H1 (cell line): ENCODE measurements at regions not wholly inside any gene's neighbourhood (a gene's known extent, or its start where the extent isn't known, plus 50 kb on each side); places are given as distances from the start of the nearest gene placed in this dataset.

ENCODE experiments used
- CTBP2 ChIP-seq: IDR thresholded peaks from 2 replicates; pipeline ENCODE4 v1.7.0; 2011; ENCODE audit warnings: borderline replicate concordance, mild to moderate bottlenecking, moderate library complexity, mixed read lengths, low read length; ENCODE audit not compliant: insufficient read depth, insufficient read length
- POU5F1 ChIP-seq: IDR thresholded peaks from 2 replicates; pipeline ENCODE4 v1.6.1; 2011; ENCODE audit warnings: low read depth, mild to moderate bottlenecking, low read length, moderate library complexity
- TAF7 ChIP-seq: optimal IDR thresholded peaks from 2 replicates; pipeline ENCODE3; 2011; ENCODE audit warnings: low read depth, mild to moderate bottlenecking, inconsistent platforms, low read length, moderate library complexity, borderline replicate concordance
- USF2 ChIP-seq: IDR thresholded peaks from 2 replicates; pipeline ENCODE4 v1.6.1; 2011; ENCODE audit warnings: low read length, improper control_type of control experiment
- ZNF274 ChIP-seq: IDR thresholded peaks from 2 replicates; pipeline ENCODE4 v1.7.0; 2012; ENCODE audit warnings: low read length, borderline replicate concordance; ENCODE audit errors: extremely low read depth
- TF ChIP-seq, protein P1 (sequence below): IDR thresholded peaks from 2 replicates; pipeline ENCODE4 v1.6.1; 2012; ENCODE audit warnings: inconsistent platforms

GRCh38 chr9:94173632-94174031 is 85.5 kb upstream of the ZNF169 start (continued):
- no peak for TF ChIP-seq TAF7
- TF ChIP-seq CTBP2, result no peak
- TF ChIP-seq USF2, result no peak
- no peak for TF ChIP-seq ZNF274
- no peak for TF ChIP-seq POU5F1
- TF ChIP-seq, protein P1, sequence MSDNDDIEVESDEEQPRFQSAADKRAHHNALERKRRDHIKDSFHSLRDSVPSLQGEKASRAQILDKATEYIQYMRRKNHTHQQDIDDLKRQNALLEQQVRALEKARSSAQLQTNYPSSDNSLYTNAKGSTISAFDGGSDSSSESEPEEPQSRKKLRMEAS, result no peak
